Ascending aorta (tissue), 2 donors: ENCODE measurements at regions not wholly inside any gene's neighbourhood (a gene's known extent, or its start where the extent isn't known, plus 50 kb on each side); places are given as distances from the start of the nearest gene placed in this dataset.

Experiments used
- DNase-seq, 2 donors: peaks; one replicate each; pipeline ENCODE4 v3.0.0-alpha.2; 2019; ENCODE audit warnings: low spot score in 2 of 2
- H3K27ac ChIP-seq, 2 donors: fragments of 200-600 bp; sonication (generic); one replicate each; pipeline ENCODE4 v1.5.1; 2016 to 2017; ENCODE audit warnings: mild to moderate bottlenecking in 1 of 2
- H3K27me3 ChIP-seq: fragments of 200-600 bp; sonication (generic); one replicate; pipeline ENCODE4 v1.5.1; 2017
- H3K36me3 ChIP-seq, 2 donors: fragments of 200-600 bp; sonication (generic); one replicate each; pipeline ENCODE4 v1.5.1; 2016
- H3K4me1 ChIP-seq, 2 donors: fragments of 200-600 bp; sonication (generic); one replicate each; pipeline ENCODE4 v1.5.1; 2016 to 2017; ENCODE audit warnings: mild to moderate bottlenecking in 1 of 2
- H3K4me3 ChIP-seq, 2 donors: fragments of 200-600 bp; sonication (generic); one replicate each; pipeline ENCODE4 v1.5.1; 2016 to 2017; ENCODE audit warnings: mild to moderate bottlenecking in 1 of 2
- H3K9me3 ChIP-seq, 2 donors: fragments of 200-600 bp; sonication (generic); one replicate each; pipeline ENCODE4 v1.5.1; 2016
- CTCF ChIP-seq, 3 experiments: fragments of 200-600 bp in 2 of 3; fragments of 450-650 bp in 1 of 3; sonication (generic) in 2 of 3; IDR thresholded peaks; one replicate each; pipeline ENCODE4 v1.5.1; 2016 to 2019; ENCODE audit warnings: antibody characterized with exemption in 3 of 3, mild to moderate bottlenecking in 1 of 3, moderate library complexity in 1 of 3
- intact Hi-C: fragments of 100-400 bp; cut with DNase I; formaldehyde crosslinking; loops from one replicate; pipeline ENCODE4 v1.15.1; 2023

GRCh38 chr3:74897006-74897405 lies 282.5 kb upstream of the CNTN3 start:
- no peak overlapping the region for H3K27ac ChIP-seq
- TF ChIP-seq CTCF (IDR thresholded peaks at IDR 0.05) = peak in 1 of 3 experiments; percentile 8
- H3K27me3 ChIP-seq = no peaks in the 10 kb centered on the region
- DNase-seq = no peak
- H3K9me3 ChIP-seq = no peaks in the 10 kb centered on the region
- H3K36me3 ChIP-seq = no peaks in the 10 kb centered on the region
- H3K4me3 ChIP-seq = no peak overlapping the region
- no peaks in the 10 kb centered on the region for H3K4me1 ChIP-seq
- intact Hi-C loops = no loop called here

- TF ChIP-seq CTCF (IDR thresholded peaks at IDR 0.05) = no peak
- intact Hi-C loops = no loop called here
- H3K4me3 ChIP-seq = no peak overlapping the region
These were observed 276.9 kb upstream of the CNTN3 start for GRCh38 chr3:74891312-74891711.

GRCh38 chr3:74883690-74884089 lies 269.2 kb upstream of the CNTN3 start:
- no peak for DNase-seq
- Histone ChIP-seq H3K4me3 (no peak overlapping the region), H3K27me3 (no peaks in the 10 kb centered on the region), H3K9me3 (no peaks in the 10 kb centered on the region), H3K27ac (no peak overlapping the region), H3K4me1 (no peaks in the 10 kb centered on the region), H3K36me3 (no peaks in the 10 kb centered on the region)
- intact Hi-C loops = no loop called here
- no peak for TF ChIP-seq CTCF (IDR thresholded peaks at IDR 0.05)

More at GRCh38 chr3:74891312-74891711, 276.9 kb upstream of the CNTN3 start:
- no peak for DNase-seq
- no peaks in the 10 kb centered on the region for H3K36me3 ChIP-seq
- H3K27ac ChIP-seq = no peak overlapping the region
- no peaks in the 10 kb centered on the region for H3K27me3 ChIP-seq
- no peaks in the 10 kb centered on the region for H3K9me3 ChIP-seq
- no peaks in the 10 kb centered on the region for H3K4me1 ChIP-seq

GRCh38 chr3:74883222-74883621 lies 268.8 kb upstream of the CNTN3 start:
- H3K9me3 ChIP-seq = no peaks in the 10 kb centered on the region
- no peak overlapping the region for H3K4me3 ChIP-seq
- H3K27me3 ChIP-seq = no peaks in the 10 kb centered on the region
- H3K36me3 ChIP-seq = no peaks in the 10 kb centered on the region
- intact Hi-C loops = no loop called here
- no peak for DNase-seq
- H3K27ac ChIP-seq = no peak overlapping the region
- no peaks in the 10 kb centered on the region for H3K4me1 ChIP-seq
- TF ChIP-seq CTCF (IDR thresholded peaks at IDR 0.05) = no peak

GRCh38 chr3:74880237-74880636 lies 265.8 kb upstream of the CNTN3 start:
- TF ChIP-seq CTCF (IDR thresholded peaks at IDR 0.05) = no peak
- intact Hi-C loops = no loop called here
- no peak for DNase-seq
- H3K36me3 ChIP-seq = no peaks in the 10 kb centered on the region
- H3K4me3 ChIP-seq = no peak overlapping the region
- H3K4me1 ChIP-seq = no peaks in the 10 kb centered on the region
- no peaks in the 10 kb centered on the region for H3K27me3 ChIP-seq
- H3K9me3 ChIP-seq = no peaks in the 10 kb centered on the region
- no peak overlapping the region for H3K27ac ChIP-seq

GRCh38 chr3:74866357-74867030 lies 252.0 kb upstream of the CNTN3 start:
- H3K9me3 ChIP-seq = no peaks in the 10 kb centered on the region
- H3K27ac ChIP-seq = no peak overlapping the region
- H3K36me3 ChIP-seq = no peaks in the 10 kb centered on the region
- intact Hi-C loops = no loop called here
- H3K4me3 ChIP-seq = no peak overlapping the region
- no peaks in the 10 kb centered on the region for H3K4me1 ChIP-seq
- no peak for DNase-seq
- H3K27me3 ChIP-seq = no peaks in the 10 kb centered on the region
- no peak for TF ChIP-seq CTCF (IDR thresholded peaks at IDR 0.05)
